H1 (cell line): ENCODE measurements at regions not wholly inside any gene's neighbourhood (a gene's known extent, or its start where the extent isn't known, plus 50 kb on each side); places are given as distances from the start of the nearest gene placed in this dataset.

Experiments
- CTCF ChIA-PET: fragments of 300-600 bp; sonication (Branson Sonifier 250); formaldehyde crosslinking; loops from one replicate; lab custom pipeline; 2021; ENCODE audit not compliant: partially characterized antibody; lab: Charles Lee
- POLR2A ChIA-PET: fragments of 300-600 bp; sonication (Branson Sonifier 250); formaldehyde crosslinking; loops from one replicate; lab custom pipeline; 2021; ENCODE audit warnings: inconsistent platforms; ENCODE audit not compliant: partially characterized antibody; lab: Charles Lee
- DNase-seq, 2 experiments: peaks; one replicate each; pipeline versions ENCODE4 v3.0.0 to v3.0.0-alpha.2; 2010 to 2022; ENCODE audit warnings: low spot score in 2 of 2, low read depth in 1 of 2, mixed read lengths in 1 of 2
- FAIRE-seq: peaks from 2 replicates; lab custom pipeline; 2011; peaks lifted over from hg19 to GRCh38; lab: Jason Lieb, UNC
- H2AFZ ChIP-seq: 2 replicates; pipeline ENCODE4 v1.8.1; 2012; ENCODE audit warnings: low read length, inconsistent platforms
- H2AK5ac ChIP-seq: 2 replicates; pipeline ENCODE4 v1.6.1; 2013; ENCODE audit warnings: low read depth, low read length
- H2BK120ac ChIP-seq: replicated peaks from 2 replicates; pipeline ENCODE3; 2013; ENCODE audit warnings: low read depth, low read length, inconsistent platforms
- H2BK12ac ChIP-seq: 2 replicates; pipeline ENCODE4 v1.6.1; 2013; ENCODE audit warnings: low read depth, low read length
- H2BK15ac ChIP-seq: 2 replicates; pipeline ENCODE4 v1.6.1; 2013; ENCODE audit warnings: low read length
- H2BK20ac ChIP-seq: 2 replicates; pipeline ENCODE4 v1.6.1; 2013; ENCODE audit warnings: low read length
- H2BK5ac ChIP-seq: 2 replicates; pipeline ENCODE4 v1.6.1; 2013; ENCODE audit warnings: low read depth, low read length
- H3K14ac ChIP-seq: 2 replicates; pipeline ENCODE4 v1.6.1; 2013; ENCODE audit warnings: inconsistent platforms; ENCODE audit not compliant: insufficient read length
- H3K18ac ChIP-seq: 2 replicates; pipeline ENCODE4 v1.6.1; 2013; ENCODE audit warnings: low read length; ENCODE audit errors: extremely low read depth
- H3K23ac ChIP-seq: 2 replicates; pipeline ENCODE4 v1.6.1; 2013; ENCODE audit warnings: inconsistent platforms; ENCODE audit not compliant: insufficient read length
- H3K23me2 ChIP-seq: 2 replicates; pipeline ENCODE4 v1.6.1; 2013; ENCODE audit warnings: low read depth, low read length
- H3K27ac ChIP-seq: 2 replicates; pipeline ENCODE4 v1.6.1; 2011; ENCODE audit warnings: low read depth, low read length, inconsistent platforms
- H3K27me3 ChIP-seq, 4 experiments: replicated peaks in 1 of 4; 1 replicate in 1 of 4; 2 replicates in 3 of 4; pipeline versions ENCODE4 v1.6.1 to v1.8.1; 2011 to 2013; ENCODE audit warnings: low read length in 3 of 4, mild to moderate bottlenecking in 3 of 4, inconsistent platforms in 2 of 4, mixed read lengths in 2 of 4, moderate library complexity in 1 of 4; ENCODE audit not compliant: control insufficient read depth in 3 of 4, insufficient read depth in 3 of 4; ENCODE audit errors: extremely low read depth in 1 of 4
- H3K36me3 ChIP-seq, 4 experiments: 2 replicates each; pipeline versions ENCODE4 v1.6.1 to v1.8.1; 2011 to 2013; ENCODE audit warnings: mild to moderate bottlenecking in 4 of 4, low read length in 3 of 4, moderate library complexity in 2 of 4, control low read depth in 1 of 4, inconsistent platforms in 1 of 4; ENCODE audit not compliant: insufficient read depth in 4 of 4, control insufficient read depth in 2 of 4
- H3K4ac ChIP-seq: replicated peaks from 2 replicates; pipeline ENCODE3; 2013; ENCODE audit warnings: low read length, low read depth, mixed read lengths, inconsistent platforms; ENCODE audit not compliant: insufficient read length
- H3K4me1 ChIP-seq, 4 experiments: replicated peaks in 1 of 4; 1 replicate in 1 of 4; 2 replicates in 3 of 4; pipeline versions ENCODE4 v1.6.1 to v1.8.1; 2011 to 2013; ENCODE audit warnings: low read length in 3 of 4, inconsistent platforms in 2 of 4, mixed read lengths in 1 of 4; ENCODE audit not compliant: insufficient read depth in 4 of 4, control insufficient read depth in 3 of 4
- H3K4me2 ChIP-seq, 2 experiments: 2 replicates each; pipeline versions ENCODE4 v1.6.1 to v1.8.1; 2011 to 2013; ENCODE audit warnings: low read depth in 2 of 2, low read length in 2 of 2, control low read depth in 1 of 2, inconsistent platforms in 1 of 2, mild to moderate bottlenecking in 1 of 2; ENCODE audit not compliant: insufficient read depth in 1 of 2
- H3K4me3 ChIP-seq, 4 experiments: fragments of 200-600, 300-600 bp in 1 of 4; sonication (generic), shearing (Covaris generic), sonication (Bioruptor Twin) in 1 of 4; 2 replicates each; pipeline versions ENCODE4 v1.5.1 to v1.8.1; 2011 to 2016; ENCODE audit warnings: low read length in 4 of 4, low read depth in 3 of 4, control low read depth in 2 of 4, inconsistent platforms in 2 of 4, mild to moderate bottlenecking in 2 of 4, mixed read lengths in 1 of 4, moderate library complexity in 1 of 4; ENCODE audit not compliant: insufficient read depth in 2 of 4; ENCODE audit errors: extremely low read depth in 1 of 4
- H3K56ac ChIP-seq: replicated peaks from 2 replicates; pipeline ENCODE3; 2013; ENCODE audit warnings: low read depth, mild to moderate bottlenecking, mixed read lengths, low read length, inconsistent platforms; ENCODE audit not compliant: insufficient read length
- H3K79me1 ChIP-seq: 2 replicates; pipeline ENCODE4 v1.6.1; 2013; ENCODE audit warnings: low read depth, low read length, control low read depth
- H3K79me2 ChIP-seq, 2 experiments: 2 replicates each; pipeline versions ENCODE4 v1.6.1 to v1.8.1; 2012 to 2013; ENCODE audit warnings: low read length in 2 of 2, mild to moderate bottlenecking in 2 of 2, inconsistent platforms in 1 of 2; ENCODE audit not compliant: insufficient read depth in 2 of 2, control insufficient read depth in 1 of 2
- H3K9ac ChIP-seq, 4 experiments: replicated peaks in 1 of 4; 1 replicate in 1 of 4; 2 replicates in 3 of 4; pipeline versions ENCODE4 v1.6.1 to v1.8.1; 2011 to 2013; ENCODE audit warnings: low read depth in 3 of 4, low read length in 3 of 4, control low read depth in 2 of 4, mild to moderate bottlenecking in 2 of 4, moderate library complexity in 2 of 4, inconsistent platforms in 1 of 4; ENCODE audit errors: extremely low read depth in 1 of 4
- H3K9me3 ChIP-seq, 2 experiments: 2 replicates each; pipeline versions ENCODE4 v1.6.1 to v1.8.1; 2012 to 2013; ENCODE audit warnings: mild to moderate bottlenecking in 2 of 2, moderate library complexity in 2 of 2, control low read depth in 1 of 2, inconsistent platforms in 1 of 2, low read depth in 1 of 2, low read length in 1 of 2, mixed read lengths in 1 of 2; ENCODE audit not compliant: insufficient read depth in 2 of 2
- H4K20me1 ChIP-seq, 2 experiments: replicated peaks in 1 of 2; 2 replicates each; pipeline versions ENCODE3 to v1.8.1; 2011 to 2013; ENCODE audit warnings: inconsistent platforms in 2 of 2, low read length in 2 of 2, mild to moderate bottlenecking in 1 of 2; ENCODE audit not compliant: insufficient read depth in 2 of 2, control insufficient read depth in 1 of 2
- H4K5ac ChIP-seq: 2 replicates; pipeline ENCODE4 v1.6.1; 2013; ENCODE audit warnings: low read length, low read depth, mixed read lengths, inconsistent platforms; ENCODE audit not compliant: insufficient read length
- H4K8ac ChIP-seq: 2 replicates; pipeline ENCODE4 v1.8.0; 2013; ENCODE audit warnings: mild to moderate bottlenecking, moderate library complexity, low read length, inconsistent platforms; ENCODE audit not compliant: insufficient read depth; ENCODE audit errors: extremely low read depth
- H4K91ac ChIP-seq: replicated peaks from 2 replicates; pipeline ENCODE3; 2013; ENCODE audit warnings: low read length, mixed read lengths, inconsistent platforms; ENCODE audit not compliant: insufficient read length
- BRCA1 ChIP-seq: IDR thresholded peaks from 2 replicates; pipeline ENCODE4 v1.6.1; 2012; ENCODE audit warnings: low read depth, low read length, improper control_type of control experiment
- CREB1 ChIP-seq: IDR thresholded peaks from 2 replicates; pipeline ENCODE4 v1.6.1; 2012; ENCODE audit warnings: inconsistent platforms
- CTBP2 ChIP-seq: IDR thresholded peaks from 2 replicates; pipeline ENCODE4 v1.7.0; 2011; ENCODE audit warnings: borderline replicate concordance, mild to moderate bottlenecking, moderate library complexity, mixed read lengths, low read length; ENCODE audit not compliant: insufficient read depth, insufficient read length
- RAD21 ChIP-seq, 2 experiments: IDR thresholded peaks in 1 of 2; conservative IDR thresholded peaks in 1 of 2; 2 replicates each; pipeline ENCODE4 v1.6.1; 2011; ENCODE audit warnings: low read depth in 2 of 2, low read length in 2 of 2, improper control_type of control experiment in 1 of 2, inconsistent platforms in 1 of 2, mild to moderate bottlenecking in 1 of 2, moderate library complexity in 1 of 2
- SP1 ChIP-seq: IDR thresholded peaks from 2 replicates; pipeline ENCODE4 v1.6.1; 2011; ENCODE audit warnings: low read depth, low read length
- WGBS, 2 experiments: shearing (Covaris generic) in 1 of 2; methylation state at CpG; one replicate each; pipeline versions ENCODE4 v1.1.6 to v1.1.7; 2013 to 2015; ENCODE audit warnings: low lambda C conversion rate in 2 of 2, mixed read lengths in 2 of 2, inconsistent platforms in 1 of 2, low coverage in 1 of 2, missing lambda C conversion rate in 1 of 2; ENCODE audit not compliant: insufficient replicate concordance in 2 of 2, insufficient coverage in 1 of 2, insufficient read length in 1 of 2; ENCODE audit errors: extremely low coverage in 1 of 2, missing lambda C conversion rate in 1 of 2; 5-methylcytosine and 5-hydroxymethylcytosine counted together

DNA sequence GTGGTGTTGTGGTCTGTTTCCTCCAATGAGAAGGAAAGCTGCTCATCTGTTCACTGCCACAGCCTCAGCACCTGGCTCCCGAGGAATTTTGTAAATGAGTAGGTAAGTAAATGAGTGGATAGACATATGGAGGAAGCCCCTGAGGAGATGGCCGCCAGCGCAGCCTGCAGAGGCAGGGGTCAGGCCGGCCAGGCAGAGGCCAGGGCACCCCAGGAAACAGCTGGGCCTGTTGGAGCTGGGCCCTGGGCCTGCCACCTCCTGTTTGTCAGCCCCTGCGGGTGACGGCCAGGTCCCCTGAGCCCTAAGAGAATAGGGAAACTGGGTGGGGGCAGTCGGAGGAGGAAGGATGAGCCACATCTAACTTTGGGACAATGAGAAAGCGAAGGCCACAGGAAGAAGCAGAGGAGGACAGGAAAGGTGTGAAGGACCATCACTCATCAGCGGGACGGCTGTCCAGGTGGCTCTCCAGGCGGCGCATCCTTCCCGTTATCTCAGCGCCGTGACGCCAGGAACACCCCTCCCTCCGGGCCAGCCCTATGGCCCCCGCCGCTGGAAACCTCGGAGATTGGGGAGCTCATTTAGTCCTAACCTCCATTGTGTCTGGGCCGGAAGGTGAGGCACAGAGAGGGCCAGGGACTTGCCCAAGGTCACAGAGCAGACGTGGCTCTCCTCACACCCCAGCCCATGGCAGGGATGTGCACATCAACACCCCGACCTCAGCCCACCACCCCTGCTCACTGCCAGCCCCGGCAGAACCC lies 142.3 kb upstream of the UNC5B start:
- no peak overlapping the region for H3K4me3 ChIP-seq
- no peak overlapping the region for H3K4me2 ChIP-seq
- FAIRE-seq: no peak
- no peaks in the 10 kb centered on the region for H3K79me2 ChIP-seq
- POLR2A ChIA-PET: no interaction called here
- no peak overlapping the region for H2AFZ ChIP-seq
- H2BK20ac ChIP-seq: no peak overlapping the region
- H2AK5ac ChIP-seq: no peak overlapping the region
- H3K9ac ChIP-seq: no peak overlapping the region
- H3K36me3 ChIP-seq: no peaks in the 10 kb centered on the region
- H2BK12ac ChIP-seq: no peak overlapping the region
- CTCF ChIA-PET: interaction anchor here (0.6 to 2.1 kb wide), 10 partner anchors 17 to 214 kb away, joined by 3 to 5 read pairs (median 3); no protein-coding TSS in a partner anchor
- H3K23ac ChIP-seq: no peak overlapping the region
- H2BK15ac ChIP-seq: no peak overlapping the region
- TF ChIP-seq RAD21 (IDR thresholded peaks at IDR 0.05 in 1 of 2, conservative IDR thresholded peaks at IDR 0.05 in 1 of 2; ENCODE audit: low read depth in 2 of 2, low read length in 2 of 2) (no peak), CTBP2 (no peak), BRCA1 (no peak), CREB1 (no peak), SP1 (no peak)
- no peak overlapping the region for H3K14ac ChIP-seq
- WGBS, 2 experiments: 88% methylated on average over 24 of the region's 24 CpGs; no CpG with 5 or more reads in 1 of the 2 experiments
- H2BK5ac ChIP-seq: no peak overlapping the region
- H3K18ac ChIP-seq: no peak overlapping the region
- H3K4ac ChIP-seq: no peak overlapping the region
- H4K20me1 ChIP-seq: no peaks in the 10 kb centered on the region
- H2BK120ac ChIP-seq: no peak overlapping the region
- no peaks in the 10 kb centered on the region; a peak in 1 of 7 replicates for H3K27me3 ChIP-seq
- peaks cover 0 to 12% (median 1%) of the 10 kb centered on the region in 4 experiments; a peak in 3 of 7 replicates for H3K4me1 ChIP-seq
- no peaks in the 10 kb centered on the region for H3K9me3 ChIP-seq
- no peak overlapping the region; the same call in 1 of the 2 replicates for H4K8ac ChIP-seq
- no peaks in the 10 kb centered on the region for H3K23me2 ChIP-seq
- H3K27ac ChIP-seq: no peak overlapping the region
- H4K5ac ChIP-seq: no peak overlapping the region
- H3K56ac ChIP-seq: no peak overlapping the region
- H3K79me1 ChIP-seq: no peaks in the 10 kb centered on the region
- H4K91ac ChIP-seq: no peak overlapping the region
- DNase-seq: no peak
